ENCODE measurements at regions not wholly inside any gene's neighbourhood (a gene's known extent, or its start where the extent isn't known, plus 50 kb on each side); places are given as distances from the start of the nearest gene placed in this dataset.

GRCh38 chr1:228906223-228906860 lies 171.1 kb downstream of the RHOU start:
- Mint-ChIP-seq H3K4me1 (no peaks in the 10 kb centered on the region), H3K27ac (no peak overlapping the region), H3K4me3 (no peak overlapping the region), H3K27me3 (peaks cover 0 to 15% (median 0%) of the 10 kb centered on the region in 5 donors), H3K9me3 (peaks cover 0 to 20% (median 0%) of the 10 kb centered on the region in 11 donors), H3K36me3 (peaks cover 0 to 4% (median 1%) of the 10 kb centered on the region in 5 donors)
- POLR2A ChIA-PET: no interaction called here
- H3K4me3 ChIP-seq (ENCODE audit: low read length): no peak overlapping the region
- no peaks in the 10 kb centered on the region for H3K9me3 ChIP-seq (ENCODE audit: control insufficient read depth in 2 of 3, low read length in 3 of 3)
- H3K27ac ChIP-seq (ENCODE audit: low read depth, low read length): no peak overlapping the region
- CTCF ChIA-PET: no interaction called here
- DNase-seq (no peak), ATAC-seq (no peak)
- no peaks in the 10 kb centered on the region for H3K27me3 ChIP-seq (ENCODE audit: control insufficient read depth in 2 of 2, insufficient read depth in 2 of 2, low read length in 2 of 2)
- no peaks in the 10 kb centered on the region for H3K4me1 ChIP-seq (ENCODE audit: control insufficient read depth in 2 of 2, insufficient read depth in 2 of 2, low read length in 2 of 2)
- H3K36me3 ChIP-seq (ENCODE audit: control insufficient read depth in 2 of 3, insufficient read depth in 3 of 3, low read length in 3 of 3): no peaks in the 10 kb centered on the region
- intact Hi-C loops (cut with micrococcal nuclease): no loop called here

- Mint-ChIP-seq H3K27ac (no peak overlapping the region), H3K4me1 (peaks cover 0 to 3% (median 0%) of the 10 kb centered on the region in 7 donors), H3K36me3 (peaks cover 0 to 4% (median 1%) of the 10 kb centered on the region in 5 donors), H3K9me3 (peaks cover 0 to 20% (median 2%) of the 10 kb centered on the region in 11 donors), H3K27me3 (peaks cover 0 to 1% (median 0%) of the 10 kb centered on the region in 5 donors), H3K4me3 (no peak overlapping the region)
- ChIA-PET CTCF (interaction anchor here (0.7 kb wide), 1 partner anchor 132 kb away, joined by 3 read pairs; no protein-coding TSS in a partner anchor), POLR2A (no interaction called here)
- ATAC-seq (no peak), DNase-seq (no peak)
- H3K4me1 ChIP-seq (ENCODE audit: control insufficient read depth in 2 of 2, insufficient read depth in 2 of 2, low read length in 2 of 2): no peaks in the 10 kb centered on the region
- intact Hi-C loops (cut with micrococcal nuclease): no loop called here
- no peaks in the 10 kb centered on the region for H3K9me3 ChIP-seq (ENCODE audit: control insufficient read depth in 2 of 3, low read length in 3 of 3)
- no peak overlapping the region for H3K27ac ChIP-seq (ENCODE audit: low read depth, low read length)
- no peaks in the 10 kb centered on the region for H3K27me3 ChIP-seq (ENCODE audit: control insufficient read depth in 2 of 2, insufficient read depth in 2 of 2, low read length in 2 of 2)
- H3K4me3 ChIP-seq (ENCODE audit: low read length): no peak overlapping the region
- no peaks in the 10 kb centered on the region for H3K36me3 ChIP-seq (ENCODE audit: control insufficient read depth in 2 of 3, insufficient read depth in 3 of 3, low read length in 3 of 3)
Observed at GRCh38 chr1:228911225-228912210, 176.2 kb downstream of the RHOU start.

- intact Hi-C loops (cut with micrococcal nuclease): no loop called here
- H3K27me3 ChIP-seq (ENCODE audit: control insufficient read depth in 2 of 2, insufficient read depth in 2 of 2, low read length in 2 of 2): no peaks in the 10 kb centered on the region
- CTCF ChIA-PET: no interaction called here
- Mint-ChIP-seq H3K36me3 (peaks cover 0 to 4% (median 1%) of the 10 kb centered on the region in 5 donors), H3K27ac (no peak overlapping the region), H3K4me1 (peaks cover 0 to 3% (median 0%) of the 10 kb centered on the region in 7 donors), H3K9me3 (peaks cover 0 to 2% (median 0%) of the 10 kb centered on the region in 11 donors), H3K4me3 (no peak overlapping the region), H3K27me3 (peaks cover 0 to 2% (median 0%) of the 10 kb centered on the region in 5 donors)
- H3K4me3 ChIP-seq (ENCODE audit: low read length): no peak overlapping the region
- H3K9me3 ChIP-seq (ENCODE audit: control insufficient read depth in 2 of 3, low read length in 3 of 3): no peaks in the 10 kb centered on the region
- POLR2A ChIA-PET: interaction anchor here (0.9 kb wide), 1 partner anchor 8 kb away, joined by 4 read pairs; no protein-coding TSS in a partner anchor
- no peak for DNase-seq
- no peak overlapping the region for H3K27ac ChIP-seq (ENCODE audit: low read depth, low read length)
- H3K4me1 ChIP-seq (ENCODE audit: control insufficient read depth in 2 of 2, insufficient read depth in 2 of 2, low read length in 2 of 2): no peaks in the 10 kb centered on the region
- H3K36me3 ChIP-seq (ENCODE audit: control insufficient read depth in 2 of 3, insufficient read depth in 3 of 3, low read length in 3 of 3): no peaks in the 10 kb centered on the region
- ATAC-seq: no peak
Observed at GRCh38 chr1:228913626-228914414, 178.5 kb downstream of the RHOU start.

GRCh38 chr1:228914700-228915099 lies 179.4 kb downstream of the RHOU start:
- POLR2A ChIA-PET: no interaction called here
- Mint-ChIP-seq H3K36me3 (peaks cover 0 to 3% (median 0%) of the 10 kb centered on the region in 5 donors), H3K9me3 (peaks cover 0 to 2% (median 0%) of the 10 kb centered on the region in 11 donors), H3K27me3 (peaks cover 0 to 2% (median 0%) of the 10 kb centered on the region in 5 donors), H3K4me3 (no peak overlapping the region), H3K27ac (no peak overlapping the region), H3K4me1 (peaks cover 0 to 3% (median 0%) of the 10 kb centered on the region in 7 donors)
- H3K27me3 ChIP-seq (ENCODE audit: control insufficient read depth in 2 of 2, insufficient read depth in 2 of 2, low read length in 2 of 2): no peaks in the 10 kb centered on the region
- no peak overlapping the region for H3K27ac ChIP-seq (ENCODE audit: low read depth, low read length)
- CTCF ChIA-PET: no interaction called here
- ATAC-seq: no peak
- DNase-seq: no peak
- no peaks in the 10 kb centered on the region for H3K9me3 ChIP-seq (ENCODE audit: control insufficient read depth in 2 of 3, low read length in 3 of 3)
- intact Hi-C loops (cut with micrococcal nuclease): no loop called here
- H3K4me3 ChIP-seq (ENCODE audit: low read length): no peak overlapping the region
- H3K4me1 ChIP-seq (ENCODE audit: control insufficient read depth in 2 of 2, insufficient read depth in 2 of 2, low read length in 2 of 2): no peaks in the 10 kb centered on the region
- H3K36me3 ChIP-seq (ENCODE audit: control insufficient read depth in 2 of 3, insufficient read depth in 3 of 3, low read length in 3 of 3): no peaks in the 10 kb centered on the region

GRCh38 chr1:228917342-228917741 lies 182.1 kb downstream of the RHOU start:
- H3K9me3 Mint-ChIP-seq: peaks cover 0 to 2% (median 0%) of the 10 kb centered on the region in 11 donors
- Histone ChIP-seq H3K4me1 (ENCODE audit: control insufficient read depth in 2 of 2, insufficient read depth in 2 of 2, low read length in 2 of 2) (no peaks in the 10 kb centered on the region), H3K4me3 (ENCODE audit: low read length) (no peak overlapping the region), H3K27me3 (ENCODE audit: control insufficient read depth in 2 of 2, insufficient read depth in 2 of 2, low read length in 2 of 2) (no peaks in the 10 kb centered on the region), H3K36me3 (ENCODE audit: control insufficient read depth in 2 of 3, insufficient read depth in 3 of 3, low read length in 3 of 3) (no peaks in the 10 kb centered on the region), H3K27ac (ENCODE audit: low read depth, low read length) (no peak overlapping the region), H3K9me3 (ENCODE audit: control insufficient read depth in 2 of 3, low read length in 3 of 3) (no peaks in the 10 kb centered on the region)
- intact Hi-C loops (cut with micrococcal nuclease): no loop called here
- no peak overlapping the region for H3K27ac Mint-ChIP-seq
- no peak for DNase-seq
- ChIA-PET CTCF (no interaction called here), POLR2A (no interaction called here)
- H3K27me3 Mint-ChIP-seq: peaks cover 0 to 6% (median 0%) of the 10 kb centered on the region in 5 donors
- H3K4me1 Mint-ChIP-seq: peaks cover 0 to 6% (median 0%) of the 10 kb centered on the region in 7 donors
- no peaks in the 10 kb centered on the region for H3K36me3 Mint-ChIP-seq
- H3K4me3 Mint-ChIP-seq: no peak overlapping the region
- ATAC-seq: no peak

GRCh38 chr1:228917755-228918154 lies 182.5 kb downstream of the RHOU start:
- H3K27ac Mint-ChIP-seq: no peak overlapping the region
- ChIA-PET CTCF (no interaction called here), POLR2A (no interaction called here)
- Histone ChIP-seq H3K36me3 (ENCODE audit: control insufficient read depth in 2 of 3, insufficient read depth in 3 of 3, low read length in 3 of 3) (no peaks in the 10 kb centered on the region), H3K4me1 (ENCODE audit: control insufficient read depth in 2 of 2, insufficient read depth in 2 of 2, low read length in 2 of 2) (no peaks in the 10 kb centered on the region), H3K4me3 (ENCODE audit: low read length) (no peak overlapping the region), H3K27ac (ENCODE audit: low read depth, low read length) (no peak overlapping the region), H3K9me3 (ENCODE audit: control insufficient read depth in 2 of 3, low read length in 3 of 3) (no peaks in the 10 kb centered on the region), H3K27me3 (ENCODE audit: control insufficient read depth in 2 of 2, insufficient read depth in 2 of 2, low read length in 2 of 2) (no peaks in the 10 kb centered on the region)
- H3K9me3 Mint-ChIP-seq: peaks cover 0 to 3% (median 0%) of the 10 kb centered on the region in 11 donors
- peaks cover 0 to 8% (median 0%) of the 10 kb centered on the region in 5 donors for H3K27me3 Mint-ChIP-seq
- ATAC-seq: no peak
- H3K4me3 Mint-ChIP-seq: no peak overlapping the region
- H3K36me3 Mint-ChIP-seq: no peaks in the 10 kb centered on the region
- DNase-seq: no peak
- H3K4me1 Mint-ChIP-seq: peaks cover 0 to 6% (median 0%) of the 10 kb centered on the region in 7 donors
- intact Hi-C loops (cut with micrococcal nuclease): no loop called here

Data from naive thymus-derived CD4-positive, alpha-beta T cell (primary cell).